Glutamatergic neuron (in vitro differentiated cells): ENCODE measurements at regions not wholly inside any gene's neighbourhood (a gene's known extent, or its start where the extent isn't known, plus 50 kb on each side); places are given as distances from the start of the nearest gene placed in this dataset.

ENCODE experiments used
- DNase-seq: peaks from one replicate; pipeline ENCODE4 v3.0.0; 2022
- H3K27ac Mint-ChIP-seq: one replicate; pipeline ENCODE4 v1.8.0; 2020; ENCODE audit warnings: mild to moderate bottlenecking, mixed read lengths, inconsistent platforms; ENCODE audit not compliant: unreplicated experiment
- H3K27me3 Mint-ChIP-seq: one replicate; pipeline ENCODE4 v1.8.0; 2020; ENCODE audit warnings: mild to moderate bottlenecking, moderate library complexity, mixed read lengths, inconsistent platforms; ENCODE audit not compliant: unreplicated experiment
- H3K36me3 Mint-ChIP-seq: one replicate; pipeline ENCODE4 v1.8.0; 2020; ENCODE audit warnings: mild to moderate bottlenecking, mixed read lengths, inconsistent platforms; ENCODE audit not compliant: unreplicated experiment
- H3K4me1 Mint-ChIP-seq: one replicate; pipeline ENCODE4 v1.8.0; 2020; ENCODE audit warnings: mild to moderate bottlenecking, low read depth, mixed read lengths, inconsistent platforms; ENCODE audit not compliant: unreplicated experiment
- H3K4me3 Mint-ChIP-seq: one replicate; pipeline ENCODE4 v1.8.0; 2020; ENCODE audit warnings: mild to moderate bottlenecking, mixed read lengths, inconsistent platforms; ENCODE audit not compliant: unreplicated experiment
- H3K9me3 Mint-ChIP-seq: one replicate; pipeline ENCODE4 v1.8.0; 2020; ENCODE audit warnings: mild to moderate bottlenecking, moderate library complexity, mixed read lengths, inconsistent platforms; ENCODE audit not compliant: unreplicated experiment
- TF ChIP-seq, protein P1 (sequence below): fragments of 200-600 bp; sonication (generic); IDR thresholded peaks from one replicate; pipeline ENCODE4 v1.5.0; 2021; ENCODE audit not compliant: partially characterized antibody, unreplicated experiment

DNA sequence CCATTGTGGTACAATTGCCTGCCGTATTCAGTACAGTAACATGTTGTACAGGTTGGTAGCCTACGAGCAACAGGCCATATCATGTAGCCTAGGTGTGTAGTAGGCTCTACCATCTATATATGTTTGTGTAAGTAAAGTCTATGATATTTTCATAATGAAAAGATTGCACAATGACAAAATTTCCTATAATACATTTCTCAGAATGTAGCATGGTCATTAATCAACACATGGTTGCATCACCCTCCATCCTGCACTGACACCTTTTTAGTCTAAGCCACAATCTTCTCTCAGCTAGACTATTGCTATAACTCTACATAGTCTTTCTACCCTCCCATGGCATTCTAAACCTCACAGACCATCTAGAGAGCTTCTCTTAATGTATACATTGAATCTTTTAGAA, 158.5 kb upstream of the HMGA2 start:
- Mint-ChIP-seq H3K9me3 (peaks cover 7% of the 10 kb centered on the region), H3K36me3 (peaks cover 11% of the 10 kb centered on the region), H3K4me1 (peaks cover 15% of the 10 kb centered on the region), H3K27me3 (no peaks in the 10 kb centered on the region), H3K27ac (no peak overlapping the region), H3K4me3 (no peak overlapping the region)
- TF ChIP-seq, protein P1, sequence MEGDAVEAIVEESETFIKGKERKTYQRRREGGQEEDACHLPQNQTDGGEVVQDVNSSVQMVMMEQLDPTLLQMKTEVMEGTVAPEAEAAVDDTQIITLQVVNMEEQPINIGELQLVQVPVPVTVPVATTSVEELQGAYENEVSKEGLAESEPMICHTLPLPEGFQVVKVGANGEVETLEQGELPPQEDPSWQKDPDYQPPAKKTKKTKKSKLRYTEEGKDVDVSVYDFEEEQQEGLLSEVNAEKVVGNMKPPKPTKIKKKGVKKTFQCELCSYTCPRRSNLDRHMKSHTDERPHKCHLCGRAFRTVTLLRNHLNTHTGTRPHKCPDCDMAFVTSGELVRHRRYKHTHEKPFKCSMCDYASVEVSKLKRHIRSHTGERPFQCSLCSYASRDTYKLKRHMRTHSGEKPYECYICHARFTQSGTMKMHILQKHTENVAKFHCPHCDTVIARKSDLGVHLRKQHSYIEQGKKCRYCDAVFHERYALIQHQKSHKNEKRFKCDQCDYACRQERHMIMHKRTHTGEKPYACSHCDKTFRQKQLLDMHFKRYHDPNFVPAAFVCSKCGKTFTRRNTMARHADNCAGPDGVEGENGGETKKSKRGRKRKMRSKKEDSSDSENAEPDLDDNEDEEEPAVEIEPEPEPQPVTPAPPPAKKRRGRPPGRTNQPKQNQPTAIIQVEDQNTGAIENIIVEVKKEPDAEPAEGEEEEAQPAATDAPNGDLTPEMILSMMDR = no peak
- DNase-seq = no peak

DNA sequence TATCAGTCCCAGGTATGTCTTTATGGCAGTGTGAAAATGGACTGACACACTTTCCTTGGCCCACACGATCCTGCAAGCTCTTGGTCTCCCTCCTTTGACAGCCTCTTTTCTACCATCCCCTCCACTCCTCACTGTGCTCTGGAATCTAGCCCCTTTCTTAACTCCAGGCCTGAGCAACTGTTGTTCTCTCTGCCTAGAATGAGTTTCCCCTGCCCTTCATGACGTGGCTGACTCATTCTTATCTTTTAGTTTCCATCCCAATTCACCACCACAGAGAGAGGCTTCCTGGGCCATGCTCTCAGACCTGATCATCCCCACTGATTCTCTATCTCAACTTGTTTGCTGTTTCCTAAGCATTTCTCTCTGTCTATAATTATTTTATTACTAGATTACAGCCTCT, 157.4 kb upstream of the HMGA2 start:
- Mint-ChIP-seq H3K27me3 (no peaks in the 10 kb centered on the region), H3K9me3 (peaks cover 7% of the 10 kb centered on the region), H3K27ac (no peak overlapping the region), H3K4me1 (peaks cover 15% of the 10 kb centered on the region), H3K36me3 (peaks cover 11% of the 10 kb centered on the region), H3K4me3 (no peak overlapping the region)
- no peak for DNase-seq
- TF ChIP-seq, protein P1 = no peak

DNA sequence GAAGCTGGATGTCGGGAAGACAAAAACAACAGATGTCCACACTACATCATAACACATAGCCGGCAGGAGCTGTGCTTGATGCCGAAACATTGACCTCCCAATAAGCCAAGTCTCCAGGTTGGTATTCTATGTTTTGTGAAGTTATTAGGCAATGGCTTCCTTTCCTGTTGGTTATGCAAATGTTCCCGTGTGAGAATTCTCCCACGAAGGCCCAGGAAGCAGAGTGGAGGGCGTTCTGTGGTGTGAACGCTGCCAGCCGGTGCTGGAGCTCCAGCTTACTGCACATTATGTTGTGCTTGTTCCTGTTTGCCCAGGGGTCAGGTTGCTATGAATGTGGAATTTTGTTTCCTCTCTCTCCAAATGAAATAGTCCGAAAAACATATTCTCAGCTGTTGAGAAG, 156.4 kb upstream of the HMGA2 start:
- H3K27me3 Mint-ChIP-seq = no peaks in the 10 kb centered on the region
- H3K4me1 Mint-ChIP-seq = peaks cover 15% of the 10 kb centered on the region
- no peak overlapping the region for H3K4me3 Mint-ChIP-seq
- H3K36me3 Mint-ChIP-seq = peaks cover 11% of the 10 kb centered on the region
- DNase-seq = no peak
- TF ChIP-seq, protein P1 = no peak
- peak overlapping the region; percentile 1 for H3K27ac Mint-ChIP-seq
- peaks cover 7% of the 10 kb centered on the region for H3K9me3 Mint-ChIP-seq

DNA sequence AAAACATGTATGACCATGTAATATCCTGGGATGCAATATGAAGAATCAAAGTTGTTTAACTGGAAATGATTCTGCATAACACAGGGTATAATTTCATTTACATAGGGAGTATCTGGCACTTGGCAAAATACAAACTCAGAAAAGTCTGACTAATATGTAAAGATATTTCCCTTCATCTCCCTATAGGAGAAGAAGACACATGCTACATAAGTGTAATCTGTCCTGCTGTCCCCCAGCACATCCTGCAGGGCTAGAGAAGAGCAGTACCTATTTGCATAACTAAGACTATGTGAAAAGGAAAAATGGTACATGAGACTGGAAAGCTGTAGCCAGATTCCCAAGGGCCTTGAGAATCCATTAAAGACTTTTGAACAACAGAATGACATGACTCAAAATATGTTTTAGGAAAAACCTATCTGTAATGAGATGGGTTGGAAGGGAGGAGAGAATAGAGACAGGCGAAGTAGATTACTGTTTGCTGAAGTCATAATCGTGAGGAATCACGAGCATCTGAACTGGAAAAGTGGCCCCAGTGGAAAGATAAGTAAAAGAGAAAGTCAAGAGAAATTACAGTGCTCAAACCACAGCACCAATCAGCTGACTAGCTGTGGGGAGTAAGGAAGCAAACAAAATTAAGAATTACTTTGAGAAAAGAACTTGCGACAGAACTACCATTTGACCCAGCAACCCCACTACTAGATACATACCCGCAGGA, 155.1 kb upstream of the HMGA2 start:
- TF ChIP-seq, protein P1 = no peak
- Mint-ChIP-seq H3K4me3 (no peak overlapping the region), H3K9me3 (peaks cover 2% of the 10 kb centered on the region), H3K36me3 (peaks cover 11% of the 10 kb centered on the region), H3K4me1 (peaks cover 15% of the 10 kb centered on the region), H3K27ac (no peak overlapping the region), H3K27me3 (no peaks in the 10 kb centered on the region)
- DNase-seq = no peak

DNA sequence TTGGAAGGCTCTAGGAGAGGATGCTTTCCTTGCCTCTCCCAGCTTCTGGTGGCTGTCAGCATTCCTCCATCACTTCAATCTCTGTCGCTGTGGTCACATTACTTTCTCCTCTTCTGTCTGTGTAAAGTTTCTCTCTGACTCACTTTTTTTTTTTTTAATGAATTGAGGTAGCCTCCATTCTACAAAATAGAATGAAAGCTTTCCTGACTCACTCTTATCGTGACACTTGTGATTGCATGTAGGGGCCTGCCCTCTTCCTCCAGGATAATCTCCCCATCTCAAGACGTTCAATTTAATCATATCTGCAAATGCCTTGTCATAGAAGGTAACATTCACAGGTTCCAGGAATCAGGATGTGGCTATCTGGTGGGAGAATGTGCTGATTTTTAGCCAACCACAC, 153.5 kb upstream of the HMGA2 start:
- TF ChIP-seq, protein P1 = no peak
- Mint-ChIP-seq H3K4me1 (peaks cover 16% of the 10 kb centered on the region), H3K36me3 (no peaks in the 10 kb centered on the region), H3K27ac (no peak overlapping the region), H3K27me3 (no peaks in the 10 kb centered on the region), H3K4me3 (no peak overlapping the region), H3K9me3 (no peaks in the 10 kb centered on the region)
- no peak for DNase-seq
